ENCODE measurements at regions not wholly inside any gene's neighbourhood (a gene's known extent, or its start where the extent isn't known, plus 50 kb on each side); places are given as distances from the start of the nearest gene placed in this dataset.

- in situ Hi-C loops (cut with HindIII; ENCODE audit: low sequenced_read_pairs) = no loop called here
- DNase-seq (ENCODE audit: low spot score) = no peak
These were observed 202.3 kb downstream of the KIF21A start for GRCh38 chr12:39240587-39240986.

GRCh38 chr12:39239490-39240486, 203.1 kb downstream of the KIF21A start:
- DNase-seq (ENCODE audit: low spot score) = no peak
- in situ Hi-C loops (cut with HindIII; ENCODE audit: low sequenced_read_pairs) = no loop called here

GRCh38 chr12:39237004-39237403, 205.9 kb downstream of the KIF21A start:
- in situ Hi-C loops (cut with HindIII; ENCODE audit: low sequenced_read_pairs) = no loop called here
- DNase-seq (ENCODE audit: low spot score) = no peak

- no peak for DNase-seq (ENCODE audit: low spot score)
- in situ Hi-C loops (cut with HindIII; ENCODE audit: low sequenced_read_pairs) = no loop called here
These were observed 206.7 kb downstream of the KIF21A start for GRCh38 chr12:39235990-39236767.

GRCh38 chr12:39230086-39230485, 212.8 kb downstream of the KIF21A start:
- no peak for DNase-seq (ENCODE audit: low spot score)
- in situ Hi-C loops (cut with HindIII; ENCODE audit: low sequenced_read_pairs) = no loop called here

- no peak for DNase-seq (ENCODE audit: low spot score)
- in situ Hi-C loops (cut with HindIII; ENCODE audit: low sequenced_read_pairs) = no loop called here
These were observed 215.7 kb downstream of the KIF21A start for GRCh38 chr12:39227218-39227617.

- in situ Hi-C loops (cut with HindIII; ENCODE audit: low sequenced_read_pairs) = no loop called here
- DNase-seq (ENCODE audit: low spot score) = no peak
These were observed 217.9 kb downstream of the KIF21A start for GRCh38 chr12:39224971-39225370.

- no peak for DNase-seq (ENCODE audit: low spot score)
- in situ Hi-C loops (cut with HindIII; ENCODE audit: low sequenced_read_pairs) = no loop called here
These were observed 237.0 kb downstream of the KIF21A start for GRCh38 chr12:39205969-39206368.

GRCh38 chr12:39199351-39199750, 243.6 kb downstream of the KIF21A start:
- in situ Hi-C loops (cut with HindIII; ENCODE audit: low sequenced_read_pairs) = no loop called here
- DNase-seq (ENCODE audit: low spot score) = no peak

- in situ Hi-C loops (cut with HindIII; ENCODE audit: low sequenced_read_pairs) = no loop called here
- no peak for DNase-seq (ENCODE audit: low spot score)
These were observed 254.2 kb downstream of the KIF21A start for GRCh38 chr12:39188689-39189088.

GRCh38 chr12:39186744-39187143, 256.2 kb downstream of the KIF21A start:
- in situ Hi-C loops (cut with HindIII; ENCODE audit: low sequenced_read_pairs) = no loop called here

GRCh38 chr12:39178837-39179236, 264.1 kb downstream of the KIF21A start:
- in situ Hi-C loops (cut with HindIII; ENCODE audit: low sequenced_read_pairs) = no loop called here
- no peak for DNase-seq (ENCODE audit: low spot score)

More at GRCh38 chr12:39186744-39187143, 256.2 kb downstream of the KIF21A start:
- no peak for DNase-seq (ENCODE audit: low spot score)

- in situ Hi-C loops (cut with HindIII; ENCODE audit: low sequenced_read_pairs) = no loop called here
- DNase-seq (ENCODE audit: low spot score) = no peak
These were observed 266.6 kb downstream of the KIF21A start for GRCh38 chr12:39176356-39176755.

GRCh38 chr12:39173726-39174125, 268.3 kb upstream of the CPNE8 start:
- DNase-seq (ENCODE audit: low spot score) = no peak
- in situ Hi-C loops (cut with HindIII; ENCODE audit: low sequenced_read_pairs) = no loop called here

GRCh38 chr12:39165338-39165737, 259.9 kb upstream of the CPNE8 start:
- no peak for DNase-seq (ENCODE audit: low spot score)
- in situ Hi-C loops (cut with HindIII; ENCODE audit: low sequenced_read_pairs) = no loop called here

- in situ Hi-C loops (cut with HindIII; ENCODE audit: low sequenced_read_pairs) = no loop called here
- no peak for DNase-seq (ENCODE audit: low spot score)
These were observed 256.2 kb upstream of the CPNE8 start for GRCh38 chr12:39161465-39162085.

- peak; percentile 7 for DNase-seq (ENCODE audit: low spot score)
- in situ Hi-C loops (cut with HindIII; ENCODE audit: low sequenced_read_pairs) = no loop called here
These were observed 252.4 kb upstream of the CPNE8 start for GRCh38 chr12:39157696-39158342.

- in situ Hi-C loops (cut with HindIII; ENCODE audit: low sequenced_read_pairs) = no loop called here
- DNase-seq (ENCODE audit: low spot score) = peak; percentile 13
These were observed 240.0 kb upstream of the CPNE8 start for GRCh38 chr12:39145175-39145999.
